ENCODE measurements at regions not wholly inside any gene's neighbourhood (a gene's known extent, or its start where the extent isn't known, plus 50 kb on each side); places are given as distances from the start of the nearest gene placed in this dataset.
"Not testable (repeated sequence)": the region's sequence is repeated elsewhere in the genome, so short reads cannot be mapped to it uniquely, and the experiment has no call there.

- Histone ChIP-seq H3K27ac (no peak overlapping the region), H3K4me3 (no peak overlapping the region), H3K4me1 (no peaks in the 10 kb centered on the region), H4K20me1 (no peaks in the 10 kb centered on the region), H3K9ac (no peak overlapping the region), H3K4me2 (no peak overlapping the region), H3K9me3 (no peaks in the 10 kb centered on the region), H3K27me3 (no peaks in the 10 kb centered on the region), H3K36me3 (no peaks in the 10 kb centered on the region)
- no peak for TF ChIP-seq Cebpa-rat (IDR thresholded peaks at IDR 0.05)
Measured at GRCh38 chr2:21194147-21194546, 70.4 kb downstream of the TDRD15 start.

DNA sequence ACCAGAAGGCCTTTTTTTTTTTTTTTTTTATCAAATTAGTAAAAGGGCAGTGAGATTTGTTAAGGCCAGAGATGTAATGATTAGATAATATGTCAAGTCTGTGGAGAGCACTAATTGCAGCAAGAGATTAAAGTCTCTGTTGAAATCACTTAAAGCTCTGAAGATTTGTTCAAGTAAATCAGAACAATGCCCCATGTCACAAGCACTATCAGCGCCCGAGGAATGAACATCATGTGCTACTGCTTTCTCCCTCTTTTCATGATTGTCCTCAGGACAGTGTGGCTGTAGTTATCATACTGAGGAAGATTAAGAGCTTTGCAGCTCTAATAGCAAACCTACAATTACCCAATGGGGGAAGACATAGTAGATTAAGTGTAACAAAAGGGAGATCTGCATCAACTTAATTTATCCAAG is 71.1 kb downstream of the TDRD15 start:
- H3K4me1 ChIP-seq, result no peaks in the 10 kb centered on the region
- H4K20me1 ChIP-seq, result no peaks in the 10 kb centered on the region
- H3K9me3 ChIP-seq, result no peaks in the 10 kb centered on the region
- no peak overlapping the region for H3K9ac ChIP-seq
- no peaks in the 10 kb centered on the region for H3K27me3 ChIP-seq
- no peak overlapping the region for H3K4me3 ChIP-seq
- H3K4me2 ChIP-seq, result no peak overlapping the region
- TF ChIP-seq Cebpa-rat (IDR thresholded peaks at IDR 0.05), result no peak
- no peaks in the 10 kb centered on the region for H3K36me3 ChIP-seq
- H3K27ac ChIP-seq, result no peak overlapping the region

DNA sequence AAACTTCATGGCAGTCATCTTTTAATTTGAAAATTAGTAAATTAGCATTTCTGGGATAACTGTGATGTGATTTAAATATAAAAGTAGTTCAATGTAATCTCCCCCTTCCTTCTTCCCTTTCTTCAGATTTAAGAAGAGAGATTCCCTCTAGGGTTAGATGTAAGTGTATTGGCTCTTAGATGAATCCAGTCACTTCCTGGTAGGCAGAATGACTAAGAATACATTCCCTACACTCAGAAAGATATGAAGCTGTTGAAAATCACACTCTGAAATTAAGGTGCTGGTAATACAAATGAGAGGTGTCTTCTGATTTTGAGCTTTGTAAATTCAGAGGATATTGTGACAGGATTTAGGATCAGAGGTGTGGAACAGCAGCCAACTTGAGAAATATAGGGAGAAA is 71.6 kb downstream of the TDRD15 start:
- Histone ChIP-seq H3K27ac (no peak overlapping the region), H3K9me3 (no peaks in the 10 kb centered on the region), H3K4me2 (no peak overlapping the region), H3K4me1 (no peaks in the 10 kb centered on the region), H3K4me3 (no peak overlapping the region), H3K9ac (no peak overlapping the region), H4K20me1 (no peaks in the 10 kb centered on the region), H3K36me3 (no peaks in the 10 kb centered on the region), H3K27me3 (no peaks in the 10 kb centered on the region)
- TF ChIP-seq Cebpa-rat (IDR thresholded peaks at IDR 0.05), result no peak

DNA sequence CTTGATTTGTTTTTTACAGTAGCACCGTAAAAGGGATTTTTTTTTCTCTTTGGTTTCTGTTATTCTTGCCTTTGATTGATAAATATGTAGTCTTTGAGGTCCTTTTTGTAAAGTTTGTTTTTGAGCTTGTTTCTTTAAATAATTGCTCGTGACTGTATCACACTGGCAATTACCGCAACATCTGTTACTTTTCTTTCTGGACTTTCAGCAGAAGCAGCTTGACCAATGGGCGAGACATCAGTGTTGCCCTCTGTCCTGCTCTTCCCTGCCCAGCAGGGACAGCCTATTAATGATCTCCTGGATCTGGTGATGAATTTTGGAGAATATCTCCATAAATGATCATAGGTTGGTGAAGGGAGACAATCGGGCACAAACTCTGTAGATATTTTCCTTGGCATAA is 74.9 kb downstream of the TDRD15 start:
- no peaks in the 10 kb centered on the region for H3K4me1 ChIP-seq
- H3K9me3 ChIP-seq, result no peaks in the 10 kb centered on the region
- no peak overlapping the region for H3K4me3 ChIP-seq
- H3K9ac ChIP-seq, result no peak overlapping the region
- H3K36me3 ChIP-seq, result no peaks in the 10 kb centered on the region
- H4K20me1 ChIP-seq, result no peaks in the 10 kb centered on the region
- no peak overlapping the region for H3K4me2 ChIP-seq
- no peak for TF ChIP-seq Cebpa-rat (IDR thresholded peaks at IDR 0.05)
- H3K27me3 ChIP-seq, result no peaks in the 10 kb centered on the region
- no peak overlapping the region for H3K27ac ChIP-seq

- no peak overlapping the region for H3K4me3 ChIP-seq
- H3K4me2 ChIP-seq, result no peak overlapping the region
- no peaks in the 10 kb centered on the region for H3K9me3 ChIP-seq
- H3K36me3 ChIP-seq, result no peaks in the 10 kb centered on the region
- no peaks in the 10 kb centered on the region for H3K27me3 ChIP-seq
- no peaks in the 10 kb centered on the region for H3K4me1 ChIP-seq
- TF ChIP-seq Cebpa-rat (IDR thresholded peaks at IDR 0.05), result no peak
- H3K27ac ChIP-seq, result no peak overlapping the region
- H3K9ac ChIP-seq, result no peak overlapping the region
- no peaks in the 10 kb centered on the region for H4K20me1 ChIP-seq
Measured at GRCh38 chr2:21203976-21204375, 80.2 kb downstream of the TDRD15 start.

DNA sequence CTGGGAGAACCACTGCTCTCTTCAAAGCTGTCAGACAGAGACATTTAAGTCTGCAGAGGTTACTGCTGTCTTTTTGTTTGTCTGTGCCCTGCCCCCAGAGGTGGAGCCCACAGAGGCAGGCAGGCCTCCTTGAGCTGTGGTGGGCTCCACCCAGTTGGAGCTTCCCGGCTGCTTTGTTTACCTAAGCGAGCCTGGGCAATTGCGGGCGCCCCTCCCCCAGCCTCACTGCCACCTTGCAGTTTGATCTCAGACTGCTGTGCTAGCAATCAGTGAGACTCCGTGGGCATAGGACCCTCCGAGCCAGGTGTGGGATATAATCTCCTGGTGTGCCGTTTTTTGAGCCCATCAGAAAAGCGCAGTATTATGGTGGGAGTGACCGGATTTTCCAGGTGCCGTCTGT is 90.3 kb downstream of the TDRD15 start:
- H3K36me3 ChIP-seq, H3K27me3 ChIP-seq, H3K9ac ChIP-seq, H3K27ac ChIP-seq, H3K4me3 ChIP-seq, H3K4me2 ChIP-seq, H3K4me1 ChIP-seq, H3K9me3 ChIP-seq, H4K20me1 ChIP-seq: not testable (repeated sequence)

- H3K4me2 ChIP-seq, result no peak overlapping the region
- H3K27me3 ChIP-seq, result no peaks in the 10 kb centered on the region
- TF ChIP-seq Cebpa-rat (IDR thresholded peaks at IDR 0.05), result no peak
- H4K20me1 ChIP-seq, result no peaks in the 10 kb centered on the region
- no peak overlapping the region for H3K9ac ChIP-seq
- H3K27ac ChIP-seq, result no peak overlapping the region
- no peak overlapping the region for H3K4me3 ChIP-seq
- no peaks in the 10 kb centered on the region for H3K9me3 ChIP-seq
- no peaks in the 10 kb centered on the region for H3K36me3 ChIP-seq
- H3K4me1 ChIP-seq, result peaks cover 9% of the 10 kb centered on the region
Measured at GRCh38 chr2:21217442-21217841, 93.7 kb downstream of the TDRD15 start.

GRCh38 chr2:21220930-21221329 is 97.2 kb downstream of the TDRD15 start:
- Histone ChIP-seq H3K4me2 (no peak overlapping the region), H3K36me3 (no peaks in the 10 kb centered on the region), H3K27me3 (no peaks in the 10 kb centered on the region), H4K20me1 (no peaks in the 10 kb centered on the region), H3K9me3 (no peaks in the 10 kb centered on the region), H3K27ac (no peak overlapping the region), H3K4me1 (no peaks in the 10 kb centered on the region), H3K4me3 (no peak overlapping the region), H3K9ac (no peak overlapping the region)
- no peak for TF ChIP-seq Cebpa-rat (IDR thresholded peaks at IDR 0.05)

DNA sequence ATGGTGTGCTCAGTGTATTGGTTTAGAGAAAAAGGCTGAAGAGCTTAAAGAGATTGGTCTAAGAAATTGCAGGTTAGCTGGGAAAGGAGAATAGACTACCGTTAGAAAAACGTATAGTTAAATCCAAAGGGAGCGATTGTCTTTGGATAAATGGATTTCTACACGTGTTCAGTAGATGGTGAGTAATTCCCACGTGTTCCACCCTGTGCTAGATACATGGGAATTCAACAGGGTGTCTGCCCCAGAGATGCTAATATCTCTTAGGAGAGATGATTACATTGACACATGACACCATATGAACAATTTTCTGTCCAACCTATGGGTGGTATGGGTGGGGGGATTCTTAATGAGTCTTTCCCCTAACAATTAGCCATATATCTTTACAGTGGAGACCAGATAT is 99.8 kb downstream of the TDRD15 start:
- no peaks in the 10 kb centered on the region for H3K36me3 ChIP-seq
- no peak overlapping the region for H3K9ac ChIP-seq
- H3K27me3 ChIP-seq, result no peaks in the 10 kb centered on the region
- no peak overlapping the region for H3K27ac ChIP-seq
- H3K4me3 ChIP-seq, result no peak overlapping the region
- H3K4me2 ChIP-seq, result no peak overlapping the region
- no peaks in the 10 kb centered on the region for H3K9me3 ChIP-seq
- TF ChIP-seq Cebpa-rat (IDR thresholded peaks at IDR 0.05), result no peak
- no peaks in the 10 kb centered on the region for H3K4me1 ChIP-seq
- H4K20me1 ChIP-seq, result no peaks in the 10 kb centered on the region

DNA sequence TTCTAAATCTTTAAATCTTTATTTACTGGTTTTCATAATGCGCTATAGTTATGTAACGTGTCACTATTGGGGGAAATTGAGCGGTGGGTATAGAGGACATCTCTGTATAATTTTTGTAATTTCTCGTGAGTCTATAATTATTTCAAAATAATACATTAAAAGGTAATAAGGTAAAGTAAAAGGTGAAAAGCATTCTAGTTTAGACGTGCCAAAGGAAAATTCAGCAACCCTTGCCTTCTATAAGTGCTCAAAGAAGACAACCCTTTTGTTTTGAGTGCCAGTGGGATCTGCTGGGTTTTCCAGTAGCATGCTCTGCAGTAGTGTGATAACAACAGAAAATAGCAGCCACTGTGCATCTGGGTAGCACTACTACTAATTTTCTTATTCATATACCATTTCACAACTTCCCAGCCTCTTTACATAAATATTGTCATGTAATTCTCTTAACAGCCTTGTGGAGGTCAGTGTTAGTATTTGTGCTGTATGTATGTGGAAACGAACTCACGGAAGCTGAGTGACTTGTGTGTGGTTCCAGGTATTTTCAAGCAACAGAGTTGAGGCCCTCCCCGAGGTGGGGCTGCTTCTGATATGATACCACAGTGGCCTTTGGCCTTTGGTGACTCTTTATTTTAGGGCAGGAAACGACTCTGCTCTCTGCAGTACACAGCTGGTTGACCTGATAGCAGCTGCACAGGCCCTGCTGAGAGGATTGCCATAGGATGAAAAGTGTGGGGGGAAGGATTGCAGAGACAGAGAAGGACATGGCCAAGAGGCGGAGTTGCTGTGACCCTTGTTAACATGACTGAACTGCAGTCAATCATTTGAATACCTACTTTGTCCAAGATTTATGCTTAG is 104.5 kb downstream of the TDRD15 start:
- H3K4me1 ChIP-seq, result no peaks in the 10 kb centered on the region; the same call in 1 of the 2 replicates
- no peak overlapping the region for H3K4me2 ChIP-seq
- no peaks in the 10 kb centered on the region for H3K36me3 ChIP-seq
- no peak overlapping the region for H3K4me3 ChIP-seq
- H4K20me1 ChIP-seq, result no peaks in the 10 kb centered on the region
- no peak overlapping the region for H3K27ac ChIP-seq
- no peak overlapping the region for H3K9ac ChIP-seq
- no peaks in the 10 kb centered on the region for H3K9me3 ChIP-seq
- no peak for TF ChIP-seq Cebpa-rat (IDR thresholded peaks at IDR 0.05)
- H3K27me3 ChIP-seq, result no peaks in the 10 kb centered on the region

- H3K9me3 ChIP-seq, result no peaks in the 10 kb centered on the region
- no peaks in the 10 kb centered on the region for H3K36me3 ChIP-seq
- H3K4me3 ChIP-seq, result no peak overlapping the region
- no peak for TF ChIP-seq Cebpa-rat (IDR thresholded peaks at IDR 0.05)
- no peaks in the 10 kb centered on the region for H4K20me1 ChIP-seq
- no peak overlapping the region for H3K4me2 ChIP-seq
- no peak overlapping the region for H3K9ac ChIP-seq
- H3K27me3 ChIP-seq, result no peaks in the 10 kb centered on the region
- no peak overlapping the region for H3K27ac ChIP-seq
- H3K4me1 ChIP-seq, result no peaks in the 10 kb centered on the region; the same call in 1 of the 2 replicates
Measured at GRCh38 chr2:21229302-21229701, 105.5 kb downstream of the TDRD15 start.

Measured in BLaER1 (cell line).